Epithelial cell of esophagus (primary cell): ENCODE measurements at regions not wholly inside any gene's neighbourhood (a gene's known extent, or its start where the extent isn't known, plus 50 kb on each side); places are given as distances from the start of the nearest gene placed in this dataset.

Source experiments
- DNase-seq: peaks from one replicate; pipeline ENCODE4 v3.0.0; 2010; ENCODE audit warnings: low read depth
- H3K4me3 ChIP-seq: 2 replicates; pipeline ENCODE4 v1.5.1; 2011; ENCODE audit warnings: mild to moderate bottlenecking, low read length, control low read depth
- CTCF ChIP-seq: IDR thresholded peaks from 2 replicates; pipeline ENCODE4 v1.5.1; 2011; ENCODE audit warnings: low read depth, mild to moderate bottlenecking, low read length, control low read depth, inconsistent platforms; ENCODE audit not compliant: insufficient read depth; ENCODE audit errors: missing control alignments

DNA sequence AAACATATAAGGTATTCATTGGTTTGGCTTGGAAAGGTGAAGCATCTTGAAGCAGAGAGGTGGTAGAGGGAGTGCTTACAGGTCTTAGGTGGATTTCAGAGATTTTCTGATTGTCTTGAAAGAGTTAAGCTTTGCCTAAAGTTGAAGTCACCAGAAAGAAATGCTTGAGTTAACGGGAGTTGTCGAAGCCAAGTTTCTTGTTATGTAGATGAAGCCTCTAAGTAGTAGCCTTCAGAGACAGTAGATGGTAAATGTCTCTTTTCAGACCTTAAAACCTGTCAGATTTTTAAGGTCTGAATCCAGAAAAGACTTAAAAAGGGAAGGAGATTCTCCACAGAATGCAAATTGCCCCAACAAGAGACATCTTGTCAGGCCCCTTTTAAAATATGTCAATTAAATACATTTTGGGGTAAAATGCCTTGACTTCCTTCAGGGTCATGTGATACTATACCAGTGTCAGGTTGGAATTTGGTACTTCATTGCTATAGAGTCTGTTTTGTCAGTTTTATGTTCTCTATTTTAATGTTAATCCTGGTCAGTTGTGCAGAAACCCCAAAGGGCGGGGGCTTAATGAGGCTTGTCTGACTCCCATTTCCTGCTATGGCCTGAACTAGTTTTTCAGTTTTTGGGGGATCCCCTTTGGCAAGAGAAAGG, 81.0 kb downstream of the PCDH18 start:
- DNase-seq: no peak
- TF ChIP-seq CTCF: no peak
- H3K4me3 ChIP-seq: no peak overlapping the region

- TF ChIP-seq CTCF: no peak
- no peak overlapping the region for H3K4me3 ChIP-seq
- no peak for DNase-seq
Observed at GRCh38 chr4:137448402-137448801, 83.9 kb downstream of the PCDH18 start.

- TF ChIP-seq CTCF: no peak
- no peak overlapping the region for H3K4me3 ChIP-seq
- DNase-seq: no peak
Observed at GRCh38 chr4:137446071-137446470, 86.2 kb downstream of the PCDH18 start.

GRCh38 chr4:137443031-137443800, 89.1 kb downstream of the PCDH18 start:
- TF ChIP-seq CTCF: no peak
- H3K4me3 ChIP-seq: no peak overlapping the region
- DNase-seq: peak; percentile 18

DNA sequence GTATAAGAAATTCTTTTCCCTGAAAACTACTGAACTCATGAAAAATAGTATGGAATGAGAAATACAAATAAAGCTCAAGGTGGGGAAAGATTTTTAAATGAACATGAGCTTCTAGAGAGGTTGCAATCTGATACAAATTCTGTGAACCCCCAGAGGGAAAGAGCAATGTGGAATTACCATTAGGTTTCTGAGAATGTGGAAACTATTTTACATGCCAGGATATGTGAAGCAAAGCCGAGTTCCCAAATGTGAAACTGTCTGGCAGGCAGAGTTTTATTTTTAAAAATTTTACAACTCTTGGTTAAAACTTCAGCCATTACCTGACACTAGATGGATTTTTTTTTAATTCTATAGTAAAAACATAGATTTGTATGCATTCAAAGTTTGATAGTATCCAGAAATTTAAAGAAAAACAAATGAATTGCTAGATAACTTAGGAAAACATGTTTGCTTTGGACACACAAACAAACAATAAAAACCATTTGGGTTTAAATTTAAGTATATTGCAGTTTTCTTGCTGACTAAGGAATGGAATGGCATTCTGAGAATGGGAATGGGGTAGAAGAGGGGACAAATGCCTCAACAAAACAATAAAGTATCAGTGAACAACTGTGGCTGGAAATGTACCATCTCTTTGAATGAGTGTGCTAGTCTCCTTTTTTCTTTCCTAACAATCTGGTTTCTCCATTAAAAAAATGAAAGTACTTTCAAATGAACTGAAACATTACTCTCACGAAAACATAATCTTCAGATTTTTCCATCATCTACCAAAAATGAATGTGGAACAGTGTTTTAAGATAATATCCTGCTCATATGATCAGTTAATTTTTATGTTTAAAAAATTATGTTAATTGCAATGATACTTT, 99.6 kb downstream of the PCDH18 start:
- no peak for TF ChIP-seq CTCF
- DNase-seq: no peak
- no peak overlapping the region for H3K4me3 ChIP-seq

DNA sequence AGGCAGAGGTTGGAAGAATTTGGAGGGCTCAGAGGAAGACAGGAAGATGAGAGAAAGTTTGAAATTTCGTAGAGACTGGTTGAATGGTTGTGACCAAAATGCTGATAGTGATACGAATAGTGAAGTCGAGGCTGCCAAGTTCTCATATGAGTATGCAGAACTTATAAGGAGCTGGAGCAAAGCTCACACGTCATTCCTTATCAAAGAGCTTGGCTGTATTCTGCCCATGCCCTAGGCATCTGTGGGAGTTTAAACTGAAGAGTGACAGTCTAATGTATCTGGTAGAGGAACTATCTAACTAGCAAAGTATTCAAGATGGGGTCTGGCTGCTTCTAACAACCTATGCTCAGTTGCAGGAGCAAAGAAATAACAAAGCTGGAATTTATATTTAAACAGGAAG, 102.1 kb downstream of the PCDH18 start:
- TF ChIP-seq CTCF: no peak
- no peak for DNase-seq
- H3K4me3 ChIP-seq: no peak overlapping the region
